K562 (cell line): ENCODE measurements at regions not wholly inside any gene's neighbourhood (a gene's known extent, or its start where the extent isn't known, plus 50 kb on each side); places are given as distances from the start of the nearest gene placed in this dataset.

Experiments used
- ATAC-seq: fragments of 200-7000 bp; cut with Tn5 transposase; 3 replicates; pipeline ENCODE4 v1.9.1; 2020; ENCODE audit warnings: moderate library complexity
- BruUV-seq: library from RNA; stranded (reverse); fragments of 400-500 nt; replicated peaks from 2 replicates; lab custom pipeline; 2021; lab: Mats Ljungman, UMichigan
- CTCF ChIA-PET: fragments of 300-600 bp; formaldehyde crosslinking; extraction: SDS; loops from one replicate; lab custom pipeline; 2021; ENCODE audit warnings: low intra/inter-chr PET ratio; lab: Yijun Ruan, JAX
- POLR2A ChIA-PET: fragments of 300-600, 350-650 bp; sonication (Branson Sonifier 250); formaldehyde crosslinking; extraction: SDS; loops from one replicate; lab custom pipeline; 2021; ENCODE audit warnings: antibody characterized with exemption, inconsistent platforms; lab: Yijun Ruan, JAX
- DNase-seq, 4 experiments: peaks; one replicate each; pipeline versions ENCODE4 v3.0.0 to v3.0.0-alpha.2; 2011 to 2018; ENCODE audit warnings: low spot score in 3 of 4, mixed read lengths in 3 of 4; ENCODE audit errors: extremely low read depth in 1 of 4
- FAIRE-seq: peaks from 2 replicates; lab custom pipeline; 2011; peaks lifted over from hg19 to GRCh38; lab: Jason Lieb, UNC
- H2AFZ ChIP-seq: 2 replicates; pipeline ENCODE4 v1.6.0; 2011; ENCODE audit warnings: low read depth, low read length, control low read depth, inconsistent platforms
- H3K27ac ChIP-seq: fragments of 200-600 bp; 3 replicates; pipeline ENCODE4 v1.8.0; 2011; ENCODE audit warnings: low read depth, mild to moderate bottlenecking, control low read depth, inconsistent platforms, low read length, moderate library complexity, mixed read lengths; ENCODE audit errors: extremely low read depth
- H3K27me3 ChIP-seq, 2 experiments: fragments of 300-600 bp in 1 of 2; 2 replicates in 1 of 2; 3 replicates in 1 of 2; pipeline versions ENCODE4 v1.6.0 to v1.8.0; 2011; ENCODE audit warnings: inconsistent platforms in 2 of 2, low read length in 2 of 2, mild to moderate bottlenecking in 1 of 2, mixed read lengths in 1 of 2, moderate library complexity in 1 of 2; ENCODE audit not compliant: control insufficient read depth in 2 of 2, insufficient read depth in 2 of 2
- H3K36me3 ChIP-seq: fragments of 300-600 bp; 3 replicates; pipeline ENCODE4 v1.8.0; 2011; ENCODE audit warnings: mild to moderate bottlenecking, low read length, inconsistent platforms; ENCODE audit not compliant: control insufficient read depth, insufficient read depth
- H3K4me1 ChIP-seq, 2 experiments: fragments of 200-600 bp in 1 of 2; replicated peaks in 1 of 2; 2 replicates in 1 of 2; 3 replicates in 1 of 2; pipeline versions ENCODE4 v1.5.1 to v1.8.0; 2011; ENCODE audit warnings: inconsistent platforms in 2 of 2, low read length in 2 of 2, mild to moderate bottlenecking in 1 of 2, mixed read lengths in 1 of 2, moderate library complexity in 1 of 2; ENCODE audit not compliant: control insufficient read depth in 2 of 2, insufficient read depth in 2 of 2
- H3K4me2 ChIP-seq: 2 replicates; pipeline ENCODE4 v1.6.1; 2011; ENCODE audit warnings: low read length, control low read depth, inconsistent platforms, mixed read lengths; ENCODE audit not compliant: insufficient read depth
- H3K4me3 ChIP-seq: fragments of 200-600 bp; sonication (generic), shearing (Covaris generic); 2 replicates; pipeline ENCODE4 v1.5.1; 2016; ENCODE audit warnings: control low read depth, inconsistent platforms
- H3K79me2 ChIP-seq: fragments of 200-600 bp; 3 replicates; pipeline ENCODE4 v1.8.0; 2011; ENCODE audit warnings: low read length, inconsistent platforms; ENCODE audit not compliant: control insufficient read depth, insufficient read depth
- H3K9ac ChIP-seq, 2 experiments: 2 replicates each; pipeline versions ENCODE4 v1.6.0 to v1.6.1; 2011; ENCODE audit warnings: low read depth in 2 of 2, low read length in 2 of 2, control low read depth in 1 of 2, inconsistent platforms in 1 of 2, mild to moderate bottlenecking in 1 of 2, mixed read lengths in 1 of 2; ENCODE audit not compliant: insufficient read depth in 1 of 2
- H3K9me1 ChIP-seq: one replicate; pipeline ENCODE4 v1.6.0; 2011; ENCODE audit warnings: inconsistent platforms, mild to moderate bottlenecking, low read length, moderate library complexity; ENCODE audit not compliant: control insufficient read depth, insufficient read depth
- H3K9me3 ChIP-seq: replicated peaks from 2 replicates; pipeline ENCODE4 v1.5.1; 2011; ENCODE audit warnings: low read depth, low read length, inconsistent platforms; ENCODE audit not compliant: control insufficient read depth, insufficient read depth
- H4K20me1 ChIP-seq: replicated peaks from 2 replicates; pipeline ENCODE4 v1.6.1; 2011; ENCODE audit warnings: low read length, inconsistent platforms, mixed read lengths; ENCODE audit not compliant: control insufficient read depth, insufficient read depth
- BCLAF1 ChIP-seq, 2 experiments: fragments of 450-650 bp in 1 of 2; IDR thresholded peaks; 2 replicates each; pipeline ENCODE4 v1.6.1; 2011 to 2017; ENCODE audit warnings: low read depth in 2 of 2, antibody characterized with exemption in 1 of 2, borderline replicate concordance in 1 of 2, low read length in 1 of 2, mild to moderate bottlenecking in 1 of 2, mixed read lengths in 1 of 2; ENCODE audit not compliant: control insufficient read depth in 1 of 2
- EP400 ChIP-seq: fragments of 450-650 bp; IDR thresholded peaks from 2 replicates; pipeline ENCODE4 v1.6.1; 2017; ENCODE audit warnings: antibody characterized with exemption, mild to moderate bottlenecking, moderate library complexity
- FOXJ2 ChIP-seq: fragments of 200-800 bp; sonication (Bioruptor generic); IDR thresholded peaks from 2 replicates; pipeline ENCODE4 v1.6.1; 2016; ENCODE audit warnings: missing genetic modification characterization, missing compliant biosample characterization
- KDM1A ChIP-seq, 2 experiments: fragments of 450-650 bp; IDR thresholded peaks; 2 replicates each; pipeline ENCODE4 v1.6.1; 2016; ENCODE audit warnings: mild to moderate bottlenecking in 2 of 2
- PCBP2 ChIP-seq: fragments of 200-400 bp; formaldehyde crosslinking; IDR thresholded peaks from 2 replicates; pipeline ENCODE4 v1.6.1; 2018; ENCODE audit warnings: low read length, low read depth, mild to moderate bottlenecking, moderate library complexity; ENCODE audit not compliant: poor library complexity, severe bottlenecking
- PHB ChIP-seq: fragments of 250-450 bp; sonication (Bioruptor Pico); IDR thresholded peaks from 2 replicates; pipeline ENCODE4 v1.5.0; 2021
- TRIM25 ChIP-seq: fragments of 450-650 bp; IDR thresholded peaks from 2 replicates; pipeline ENCODE4 v1.7.0; 2016; ENCODE audit warnings: borderline replicate concordance
- WGBS: fragments of 100-300 bp; shearing (Covaris generic); methylation state at CpG from one replicate; pipeline ENCODE4 v1.1.6; 2016; ENCODE audit warnings: low coverage, mixed read lengths; ENCODE audit not compliant: insufficient coverage; ENCODE audit errors: missing lambda C conversion rate; 5-methylcytosine and 5-hydroxymethylcytosine counted together
- in situ Hi-C: fragments of 300-500 bp; cut with MboI; formaldehyde crosslinking; loops from 4 replicates; pipeline ENCODE4 v1.15.0; 2018; ENCODE audit warnings: inconsistent platforms, mixed read lengths
- intact Hi-C: fragments of 100-400 bp; cut with micrococcal nuclease; formaldehyde crosslinking; loops from 2 replicates; pipeline ENCODE4 v1.14.2; 2022
- TF ChIP-seq, protein P1 (sequence below): fragments of 250-450 bp; sonication (Bioruptor Pico); IDR thresholded peaks from 2 replicates; pipeline ENCODE4 v1.4.0; 2020; ENCODE audit warnings: mild to moderate bottlenecking, moderate library complexity
- TF ChIP-seq, protein P2 (sequence below): fragments of 450-650 bp; conservative IDR thresholded peaks from 2 replicates; pipeline ENCODE4 v1.6.1; 2016; ENCODE audit warnings: missing genetic modification characterization, low read depth, mild to moderate bottlenecking, control low read depth, missing compliant biosample characterization
- TF ChIP-seq, protein P3 (sequence below): sonication (generic); IDR thresholded peaks from 2 replicates; pipeline ENCODE4 v1.6.1; 2016

DNA sequence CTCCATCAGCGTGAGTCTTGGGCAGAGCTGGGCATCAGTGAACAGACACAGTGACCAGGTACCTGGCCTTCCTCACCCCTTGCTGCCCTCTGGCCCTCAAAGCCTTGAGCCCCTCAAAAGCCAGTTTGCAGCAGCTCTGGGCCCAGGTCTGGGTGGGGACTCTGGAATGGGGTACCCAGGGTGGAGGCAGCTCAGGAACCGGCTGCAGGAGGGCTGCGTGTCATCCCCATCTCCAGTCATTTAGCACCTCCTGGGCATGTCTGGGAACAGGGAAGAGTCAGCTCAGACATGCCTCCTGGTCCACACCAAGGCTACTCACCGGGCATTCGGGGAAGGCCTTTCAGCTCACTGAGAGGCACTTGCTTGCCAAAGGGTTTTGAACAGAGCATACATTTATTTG, 503.3 kb downstream of the TCERG1L start:
- POLR2A ChIA-PET = interaction anchor here (0.7 kb wide), 1 partner anchor 242 kb away, joined by 4 read pairs; no protein-coding TSS in a partner anchor
- H3K27ac ChIP-seq = no peak overlapping the region
- DNase-seq = no peak
- CTCF ChIA-PET = no interaction called here
- H2AFZ ChIP-seq = no peak overlapping the region
- no peaks in the 10 kb centered on the region for H3K4me1 ChIP-seq
- no peaks in the 10 kb centered on the region for H3K9me1 ChIP-seq
- no peak for FAIRE-seq
- ATAC-seq = no peak
- H3K4me3 ChIP-seq = no peak overlapping the region
- 0% methylated on average over 5 of the region's 5 CpGs for WGBS
- BruUV-seq = no TSS peak
- intact Hi-C loops (no loop called here), in situ Hi-C loops (no loop called here)
- H3K79me2 ChIP-seq = no peaks in the 10 kb centered on the region
- H3K9ac ChIP-seq = no peak overlapping the region
- no peaks in the 10 kb centered on the region for H3K9me3 ChIP-seq
- H4K20me1 ChIP-seq = no peaks in the 10 kb centered on the region
- peaks cover 0 to 8% of the 10 kb centered on the region in 2 experiments; a peak in 1 of 5 replicates for H3K27me3 ChIP-seq
- no peaks in the 10 kb centered on the region for H3K36me3 ChIP-seq
- H3K4me2 ChIP-seq = no peak overlapping the region
- TF ChIP-seq EP400 (no peak), FOXJ2 (no peak), TRIM25 (no peak), KDM1A (IDR thresholded peaks at IDR 0.05) (no peak), PCBP2 (no peak), BCLAF1 (IDR thresholded peaks at IDR 0.05; ENCODE audit: borderline replicate concordance in 1 of 2, control insufficient read depth in 1 of 2, low read depth in 2 of 2, low read length in 1 of 2) (no peak), PHB (CRISPR knock-in tag) (no peak)
- TF ChIP-seq, protein P1, sequence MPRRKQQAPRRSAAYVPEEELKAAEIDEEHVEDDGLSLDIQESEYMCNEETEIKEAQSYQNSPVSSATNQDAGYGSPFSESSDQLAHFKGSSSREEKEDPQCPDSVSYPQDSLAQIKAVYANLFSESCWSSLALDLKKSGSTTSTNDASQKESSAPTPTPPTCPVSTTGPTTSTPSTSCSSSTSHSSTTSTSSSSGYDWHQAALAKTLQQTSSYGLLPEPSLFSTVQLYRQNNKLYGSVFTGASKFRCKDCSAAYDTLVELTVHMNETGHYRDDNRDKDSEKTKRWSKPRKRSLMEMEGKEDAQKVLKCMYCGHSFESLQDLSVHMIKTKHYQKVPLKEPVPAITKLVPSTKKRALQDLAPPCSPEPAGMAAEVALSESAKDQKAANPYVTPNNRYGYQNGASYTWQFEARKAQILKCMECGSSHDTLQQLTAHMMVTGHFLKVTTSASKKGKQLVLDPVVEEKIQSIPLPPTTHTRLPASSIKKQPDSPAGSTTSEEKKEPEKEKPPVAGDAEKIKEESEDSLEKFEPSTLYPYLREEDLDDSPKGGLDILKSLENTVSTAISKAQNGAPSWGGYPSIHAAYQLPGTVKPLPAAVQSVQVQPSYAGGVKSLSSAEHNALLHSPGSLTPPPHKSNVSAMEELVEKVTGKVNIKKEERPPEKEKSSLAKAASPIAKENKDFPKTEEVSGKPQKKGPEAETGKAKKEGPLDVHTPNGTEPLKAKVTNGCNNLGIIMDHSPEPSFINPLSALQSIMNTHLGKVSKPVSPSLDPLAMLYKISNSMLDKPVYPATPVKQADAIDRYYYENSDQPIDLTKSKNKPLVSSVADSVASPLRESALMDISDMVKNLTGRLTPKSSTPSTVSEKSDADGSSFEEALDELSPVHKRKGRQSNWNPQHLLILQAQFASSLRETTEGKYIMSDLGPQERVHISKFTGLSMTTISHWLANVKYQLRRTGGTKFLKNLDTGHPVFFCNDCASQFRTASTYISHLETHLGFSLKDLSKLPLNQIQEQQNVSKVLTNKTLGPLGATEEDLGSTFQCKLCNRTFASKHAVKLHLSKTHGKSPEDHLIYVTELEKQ (CRISPR knock-in tag) = no peak
- TF ChIP-seq, protein P2, sequence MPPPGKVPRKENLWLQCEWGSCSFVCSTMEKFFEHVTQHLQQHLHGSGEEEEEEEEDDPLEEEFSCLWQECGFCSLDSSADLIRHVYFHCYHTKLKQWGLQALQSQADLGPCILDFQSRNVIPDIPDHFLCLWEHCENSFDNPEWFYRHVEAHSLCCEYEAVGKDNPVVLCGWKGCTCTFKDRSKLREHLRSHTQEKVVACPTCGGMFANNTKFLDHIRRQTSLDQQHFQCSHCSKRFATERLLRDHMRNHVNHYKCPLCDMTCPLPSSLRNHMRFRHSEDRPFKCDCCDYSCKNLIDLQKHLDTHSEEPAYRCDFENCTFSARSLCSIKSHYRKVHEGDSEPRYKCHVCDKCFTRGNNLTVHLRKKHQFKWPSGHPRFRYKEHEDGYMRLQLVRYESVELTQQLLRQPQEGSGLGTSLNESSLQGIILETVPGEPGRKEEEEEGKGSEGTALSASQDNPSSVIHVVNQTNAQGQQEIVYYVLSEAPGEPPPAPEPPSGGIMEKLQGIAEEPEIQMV (tag) = no peak
- TF ChIP-seq, protein P3, sequence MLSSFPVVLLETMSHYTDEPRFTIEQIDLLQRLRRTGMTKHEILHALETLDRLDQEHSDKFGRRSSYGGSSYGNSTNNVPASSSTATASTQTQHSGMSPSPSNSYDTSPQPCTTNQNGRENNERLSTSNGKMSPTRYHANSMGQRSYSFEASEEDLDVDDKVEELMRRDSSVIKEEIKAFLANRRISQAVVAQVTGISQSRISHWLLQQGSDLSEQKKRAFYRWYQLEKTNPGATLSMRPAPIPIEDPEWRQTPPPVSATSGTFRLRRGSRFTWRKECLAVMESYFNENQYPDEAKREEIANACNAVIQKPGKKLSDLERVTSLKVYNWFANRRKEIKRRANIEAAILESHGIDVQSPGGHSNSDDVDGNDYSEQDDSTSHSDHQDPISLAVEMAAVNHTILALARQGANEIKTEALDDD = no peak
